Pancreas (tissue), 10 donors: ENCODE measurements at regions not wholly inside any gene's neighbourhood (a gene's known extent, or its start where the extent isn't known, plus 50 kb on each side); places are given as distances from the start of the nearest gene placed in this dataset.

ENCODE experiments used
- ATAC-seq, 4 donors: fragments of 200-7000 bp; cut with Tn5 transposase; one replicate each; pipeline versions ENCODE4 v1.8.0 to v1.9.1; 2020; ENCODE audit warnings: mild to moderate bottlenecking in 4 of 4, moderate library complexity in 4 of 4
- DNase-seq, 6 donors: peaks; one replicate each; pipeline ENCODE4 v3.0.0-alpha.2; 2020
- FAIRE-seq: peaks from 2 replicates; lab custom pipeline; 2012; peaks lifted over from hg19 to GRCh38; lab: Jason Lieb, UNC
- H3K27ac ChIP-seq, 4 donors: fragments of 200-600 bp; sonication (generic); 1 replicate in 3 of 4; 2 replicates in 1 of 4; pipeline versions ENCODE4 v1.5.0 to v1.8.0; 2020
- H3K27me3 ChIP-seq, 4 donors: fragments of 200-600 bp; one replicate each; pipeline ENCODE4 v1.8.0; 2021
- H3K36me3 ChIP-seq, 3 donors: fragments of 200-600 bp; sonication (generic) in 1 of 3; one replicate each; pipeline versions ENCODE4 v1.5.0 to v1.8.0; 2020 to 2021
- H3K4me1 ChIP-seq, 3 donors: fragments of 200-600 bp; one replicate each; pipeline ENCODE4 v1.8.0; 2021
- H3K4me3 ChIP-seq, 4 donors: fragments of 200-600 bp; sonication (generic) in 2 of 4; one replicate each; pipeline versions ENCODE4 v1.5.0 to v1.8.0; 2020 to 2021
- H3K9me3 ChIP-seq, 4 donors: fragments of 200-600 bp; one replicate each; pipeline ENCODE4 v1.8.0; 2021
- CTCF ChIP-seq, 4 donors: fragments of 200-600 bp; sonication (generic) in 3 of 4; IDR thresholded peaks; one replicate each; pipeline versions ENCODE4 v1.5.0 to v1.8.0; 2021; ENCODE audit warnings: antibody characterized with exemption in 4 of 4
- WGBS, 2 donors: extraction: QIAGEN DNeasy Blood & Tissue Kit; methylation state at CpG; one replicate each; pipeline ENCODE4 v1.1.7; 2013; 5-methylcytosine and 5-hydroxymethylcytosine counted together
- intact Hi-C, 3 donors: fragments of 100-400 bp; cut with DNase I; formaldehyde crosslinking; loops; one replicate each; pipeline versions ENCODE4 v1.11.1 to v1.14.2; 2022
- donor health status: healthy with polysubstance abuse.
- donor health status: DM: no; HTN: no; CAD: no; lungs with moderate emphysema.
- donor health status: DM: no; HTN: no; CAD: no.
- donor health status: control.
- donor health status: control.
- donor health status: Bipolar disorder and iron deficiency.
- donor health status: DM: yes; HTN: yes; CAD: no.
- donor health status: DM: no; HTN: no; CAD: no.
- donor health status: DM: no; HTN: no; CAD: no.
- donor health status: DM: yes; HTN: yes; CAD: no.

- no peaks in the 10 kb centered on the region for H3K36me3 ChIP-seq
- H3K4me3 ChIP-seq = no peak overlapping the region
- no peaks in the 10 kb centered on the region for H3K4me1 ChIP-seq
- H3K9me3 ChIP-seq = no peaks in the 10 kb centered on the region
- intact Hi-C loops = no loop called here
- WGBS, 2 donors = 69 to 71% methylated on average over 5 of the region's 5 CpGs
- FAIRE-seq (no peak), DNase-seq (no peak), ATAC-seq (no peak)
- no peaks in the 10 kb centered on the region for H3K27me3 ChIP-seq
- H3K27ac ChIP-seq = no peak overlapping the region
- no peak for TF ChIP-seq CTCF (IDR thresholded peaks at IDR 0.05)
These were observed 91.4 kb upstream of the TOP3B start for GRCh38 chr22:22073769-22074561.

- no peak for ATAC-seq
These were observed 89.7 kb upstream of the TOP3B start for GRCh38 chr22:22072169-22072836.

GRCh38 chr22:22071455-22071854 is 88.9 kb upstream of the TOP3B start:
- Histone ChIP-seq H3K9me3 (no peaks in the 10 kb centered on the region), H3K4me1 (no peaks in the 10 kb centered on the region), H3K27me3 (no peaks in the 10 kb centered on the region), H3K36me3 (no peaks in the 10 kb centered on the region), H3K27ac (no peak overlapping the region), H3K4me3 (no peak overlapping the region)
- no peak for ATAC-seq
- FAIRE-seq = no peak
- no peak for TF ChIP-seq CTCF (IDR thresholded peaks at IDR 0.05)
- WGBS, 2 donors = 90 to 93% methylated on average over 2 of the region's 2 CpGs
- intact Hi-C loops = no loop called here
- no peak for DNase-seq

More at GRCh38 chr22:22072169-22072836, 89.7 kb upstream of the TOP3B start:
- 40 to 44% methylated on average over 2 of the region's 2 CpGs for WGBS, 2 donors
- Histone ChIP-seq H3K9me3 (no peaks in the 10 kb centered on the region), H3K27me3 (no peaks in the 10 kb centered on the region), H3K27ac (no peak overlapping the region), H3K4me1 (no peaks in the 10 kb centered on the region), H3K36me3 (no peaks in the 10 kb centered on the region), H3K4me3 (no peak overlapping the region)
- no peak for DNase-seq
- TF ChIP-seq CTCF (IDR thresholded peaks at IDR 0.05) = no peak
- FAIRE-seq = no peak
- intact Hi-C loops = no loop called here

- H3K4me3 ChIP-seq = no peak overlapping the region
- no peaks in the 10 kb centered on the region for H3K9me3 ChIP-seq
- H3K4me1 ChIP-seq = no peaks in the 10 kb centered on the region
- no peaks in the 10 kb centered on the region for H3K36me3 ChIP-seq
- no peak overlapping the region for H3K27ac ChIP-seq
- intact Hi-C loops = no loop called here
- DNase-seq (no peak), ATAC-seq (no peak), FAIRE-seq (no peak)
- WGBS, 2 donors = 67 to 78% methylated on average over 2 of the region's 2 CpGs
- no peaks in the 10 kb centered on the region for H3K27me3 ChIP-seq
- TF ChIP-seq CTCF (IDR thresholded peaks at IDR 0.05) = no peak
These were observed 87.8 kb upstream of the TOP3B start for GRCh38 chr22:22070371-22070824.
